ENCODE measurements at regions not wholly inside any gene's neighbourhood (a gene's known extent, or its start where the extent isn't known, plus 50 kb on each side); places are given as distances from the start of the nearest gene placed in this dataset.

DNA sequence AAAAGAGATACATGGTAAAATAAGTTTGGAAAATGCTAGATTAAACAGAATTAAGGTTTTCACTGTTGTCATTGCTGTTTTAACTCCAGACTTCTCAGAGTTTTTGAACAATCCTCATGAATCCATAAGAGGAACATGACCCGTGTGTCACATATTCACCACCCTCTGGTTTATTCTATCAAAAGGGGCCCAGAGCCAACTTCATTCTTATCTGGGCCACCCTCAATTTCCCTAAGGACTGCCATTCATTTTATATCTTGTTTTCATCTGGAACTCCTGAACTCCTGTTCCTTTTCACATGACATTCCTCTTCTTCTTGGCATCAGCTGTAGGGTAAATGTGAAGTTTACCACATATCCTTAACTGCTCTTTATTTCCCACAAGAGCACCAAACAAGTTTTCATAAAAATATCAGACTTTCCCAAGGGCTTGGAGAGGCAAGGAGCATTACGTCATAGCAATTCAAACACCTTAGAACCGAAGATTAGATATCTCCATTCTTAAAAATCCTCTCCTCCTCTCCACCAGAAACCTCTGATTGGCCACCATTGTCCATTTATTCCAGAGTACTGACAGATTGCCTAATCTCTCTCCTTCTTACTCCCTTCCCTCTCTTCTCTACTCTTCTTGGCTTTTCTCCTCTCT is 225.2 kb downstream of the SEC23A start:
- no peaks in the 10 kb centered on the region for H3K4me1 Mint-ChIP-seq (ENCODE audit: low read depth)
- H3K27me3 Mint-ChIP-seq = peaks cover 15% of the 10 kb centered on the region
- H3K9me3 Mint-ChIP-seq = no peaks in the 10 kb centered on the region
- no peak overlapping the region for H3K4me3 Mint-ChIP-seq
- H3K27ac Mint-ChIP-seq = no peak overlapping the region
- H3K36me3 Mint-ChIP-seq (ENCODE audit: low read depth) = no peaks in the 10 kb centered on the region
- no peak for DNase-seq

- Mint-ChIP-seq H3K4me1 (ENCODE audit: low read depth) (no peaks in the 10 kb centered on the region), H3K27ac (no peak overlapping the region), H3K36me3 (ENCODE audit: low read depth) (no peaks in the 10 kb centered on the region), H3K27me3 (peaks cover 10% of the 10 kb centered on the region), H3K9me3 (no peaks in the 10 kb centered on the region), H3K4me3 (no peak overlapping the region)
- DNase-seq = no peak
Observed at GRCh38 chr14:38874721-38875120, 228.3 kb downstream of the SEC23A start.

- no peaks in the 10 kb centered on the region for H3K4me1 Mint-ChIP-seq (ENCODE audit: low read depth)
Observed at GRCh38 chr14:38873941-38874612, 229.0 kb downstream of the SEC23A start.

GRCh38 chr14:38870296-38870836 is 232.7 kb downstream of the SEC23A start:
- no peaks in the 10 kb centered on the region for H3K4me1 Mint-ChIP-seq (ENCODE audit: low read depth)
- no peak overlapping the region for H3K27ac Mint-ChIP-seq
- no peak for DNase-seq
- H3K36me3 Mint-ChIP-seq (ENCODE audit: low read depth) = no peaks in the 10 kb centered on the region
- H3K4me3 Mint-ChIP-seq = no peak overlapping the region
- H3K27me3 Mint-ChIP-seq = no peaks in the 10 kb centered on the region
- H3K9me3 Mint-ChIP-seq = no peaks in the 10 kb centered on the region

More at GRCh38 chr14:38873941-38874612, 229.0 kb downstream of the SEC23A start:
- Mint-ChIP-seq H3K27ac (no peak overlapping the region), H3K4me3 (no peak overlapping the region), H3K27me3 (peaks cover 8% of the 10 kb centered on the region), H3K36me3 (ENCODE audit: low read depth) (no peaks in the 10 kb centered on the region), H3K9me3 (no peaks in the 10 kb centered on the region)
- DNase-seq = no peak

DNA sequence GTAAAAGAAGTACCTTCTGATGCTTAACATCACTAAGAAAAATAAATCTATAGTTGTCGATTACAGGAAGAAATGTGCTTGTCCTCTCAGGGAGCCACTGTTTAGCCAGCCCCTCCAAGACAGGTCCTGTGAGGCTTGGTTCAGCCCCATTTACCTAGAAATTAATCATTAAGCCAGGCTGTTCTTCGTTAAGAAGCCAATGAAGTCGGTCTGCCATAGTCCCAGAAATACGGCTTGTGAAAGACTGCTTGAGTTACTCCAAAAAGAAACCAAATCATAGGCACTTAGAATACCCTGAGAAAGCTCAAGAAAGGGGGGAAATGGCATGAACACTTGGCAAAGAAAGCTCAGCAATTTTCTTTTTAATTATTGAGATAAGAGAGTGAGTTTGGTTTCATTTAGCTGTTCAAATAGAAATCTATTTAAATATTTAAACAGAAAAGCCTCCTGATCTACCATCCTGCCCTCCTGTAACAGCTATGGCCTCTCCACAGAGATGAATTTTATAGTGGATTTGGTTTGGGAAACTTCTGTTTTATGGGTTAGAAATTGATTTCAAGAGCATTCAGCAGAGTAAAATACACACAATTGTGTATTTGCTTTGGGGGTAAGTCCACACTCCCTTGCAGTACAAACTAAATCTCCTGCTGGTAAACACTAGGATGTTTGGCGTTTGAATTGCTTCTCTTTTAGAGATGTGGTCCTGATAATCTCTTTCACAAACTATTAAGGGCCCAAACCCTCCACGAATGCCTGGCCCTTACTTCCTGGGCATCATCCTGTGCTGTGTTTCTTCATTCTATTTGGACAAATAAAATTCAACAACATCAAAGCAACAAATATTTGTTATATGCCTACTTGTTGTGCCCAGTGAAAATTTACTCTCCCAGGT is 234.4 kb downstream of the SEC23A start:
- no peak overlapping the region for H3K4me3 Mint-ChIP-seq
- H3K36me3 Mint-ChIP-seq (ENCODE audit: low read depth) = no peaks in the 10 kb centered on the region
- no peak overlapping the region for H3K27ac Mint-ChIP-seq
- no peak for DNase-seq
- peaks cover 6% of the 10 kb centered on the region for H3K27me3 Mint-ChIP-seq
- H3K4me1 Mint-ChIP-seq (ENCODE audit: low read depth) = no peaks in the 10 kb centered on the region
- peaks cover 2% of the 10 kb centered on the region for H3K9me3 Mint-ChIP-seq

- no peaks in the 10 kb centered on the region for H3K36me3 Mint-ChIP-seq (ENCODE audit: low read depth)
- H3K27me3 Mint-ChIP-seq = peaks cover 6% of the 10 kb centered on the region
- H3K9me3 Mint-ChIP-seq = peaks cover 2% of the 10 kb centered on the region
- H3K27ac Mint-ChIP-seq = no peak overlapping the region
- H3K4me1 Mint-ChIP-seq (ENCODE audit: low read depth) = no peaks in the 10 kb centered on the region
- peak; percentile 38 for DNase-seq
- H3K4me3 Mint-ChIP-seq = no peak overlapping the region
Observed at GRCh38 chr14:38867561-38868150, 235.4 kb downstream of the SEC23A start.

- Mint-ChIP-seq H3K9me3 (peaks cover 2% of the 10 kb centered on the region), H3K36me3 (ENCODE audit: low read depth) (no peaks in the 10 kb centered on the region)
- DNase-seq = no peak
Observed at GRCh38 chr14:38866461-38866860, 236.6 kb downstream of the SEC23A start.

DNA sequence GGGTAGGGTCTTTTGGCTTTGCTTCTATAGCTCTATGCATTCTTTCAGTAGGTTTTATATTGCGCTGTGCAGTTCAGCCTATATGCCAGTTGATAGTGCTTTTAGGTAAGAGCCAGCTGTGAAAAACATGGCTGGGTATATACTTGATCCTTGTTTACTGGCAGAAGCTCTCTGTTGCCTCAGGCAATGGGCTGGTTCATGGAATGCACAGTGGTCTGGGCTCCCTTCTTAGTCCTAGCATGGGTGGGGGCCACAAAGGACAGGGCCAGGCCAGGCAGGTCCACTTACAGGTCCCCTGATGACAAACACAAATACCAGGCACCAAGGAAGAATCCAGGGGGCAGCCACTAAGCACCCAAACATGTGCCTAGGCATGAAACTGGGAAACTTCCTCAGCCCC is 240.7 kb downstream of the SEC23A start:
- no peak for DNase-seq
- Mint-ChIP-seq H3K4me3 (no peak overlapping the region), H3K36me3 (ENCODE audit: low read depth) (no peaks in the 10 kb centered on the region), H3K4me1 (ENCODE audit: low read depth) (no peaks in the 10 kb centered on the region), H3K27ac (no peak overlapping the region), H3K27me3 (peaks cover 8% of the 10 kb centered on the region), H3K9me3 (peaks cover 2% of the 10 kb centered on the region)

More at GRCh38 chr14:38866461-38866860, 236.6 kb downstream of the SEC23A start:
- no peak overlapping the region for H3K4me3 Mint-ChIP-seq
- H3K4me1 Mint-ChIP-seq (ENCODE audit: low read depth) = no peaks in the 10 kb centered on the region
- no peak overlapping the region for H3K27ac Mint-ChIP-seq
- peaks cover 7% of the 10 kb centered on the region for H3K27me3 Mint-ChIP-seq

GRCh38 chr14:38860530-38860929 is 242.5 kb downstream of the SEC23A start:
- H3K4me3 Mint-ChIP-seq = no peak overlapping the region
- no peaks in the 10 kb centered on the region for H3K4me1 Mint-ChIP-seq (ENCODE audit: low read depth)
- H3K27ac Mint-ChIP-seq = no peak overlapping the region
- H3K9me3 Mint-ChIP-seq = peaks cover 2% of the 10 kb centered on the region
- H3K36me3 Mint-ChIP-seq (ENCODE audit: low read depth) = no peaks in the 10 kb centered on the region
- no peak for DNase-seq
- H3K27me3 Mint-ChIP-seq = peaks cover 8% of the 10 kb centered on the region

DNA sequence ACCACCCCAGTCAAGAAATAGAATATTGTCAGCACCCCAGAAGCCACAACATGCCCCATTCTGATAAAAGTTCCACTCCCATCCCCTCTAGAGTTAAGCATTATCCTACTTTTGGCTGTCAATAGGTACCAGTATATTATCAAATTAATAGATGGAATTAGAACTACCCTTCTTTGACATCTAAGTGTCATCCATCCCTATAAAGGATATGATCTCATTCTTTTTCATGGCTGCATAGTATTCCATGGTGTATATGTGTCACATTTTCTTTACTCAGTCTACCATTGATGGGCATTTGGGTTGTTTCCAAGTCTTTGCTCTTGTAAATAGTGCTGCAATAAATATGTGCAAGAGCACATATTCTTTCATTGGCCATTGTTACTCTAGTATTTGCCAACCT is 246.2 kb downstream of the SEC23A start:
- DNase-seq = no peak
- H3K36me3 Mint-ChIP-seq (ENCODE audit: low read depth) = no peaks in the 10 kb centered on the region
- no peak overlapping the region for H3K27ac Mint-ChIP-seq
- H3K9me3 Mint-ChIP-seq = no peaks in the 10 kb centered on the region
- H3K27me3 Mint-ChIP-seq = peaks cover 2% of the 10 kb centered on the region
- H3K4me3 Mint-ChIP-seq = no peak overlapping the region
- no peaks in the 10 kb centered on the region for H3K4me1 Mint-ChIP-seq (ENCODE audit: low read depth)

DNA sequence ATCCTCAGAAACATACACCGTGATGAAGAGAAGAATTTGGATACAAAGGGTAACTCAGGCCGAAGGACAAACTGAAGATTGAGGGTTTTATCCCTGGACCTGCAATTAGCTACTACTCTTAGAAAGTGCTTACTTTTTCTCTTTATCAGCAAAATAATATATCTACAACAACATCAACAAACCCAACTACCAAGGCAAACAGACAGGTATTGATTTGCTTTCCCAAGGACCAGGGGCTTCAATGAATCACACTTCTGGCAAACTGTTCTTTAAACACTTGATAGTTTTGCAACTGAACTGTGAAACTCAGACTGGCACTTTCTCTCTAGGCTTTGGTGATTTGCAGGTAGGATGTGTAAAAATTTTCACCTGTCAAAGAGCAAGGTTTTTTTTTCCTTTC is 247.5 kb downstream of the SEC23A start:
- Mint-ChIP-seq H3K4me3 (no peak overlapping the region), H3K27ac (no peak overlapping the region), H3K27me3 (no peaks in the 10 kb centered on the region), H3K36me3 (ENCODE audit: low read depth) (no peaks in the 10 kb centered on the region), H3K4me1 (ENCODE audit: low read depth) (no peaks in the 10 kb centered on the region), H3K9me3 (no peaks in the 10 kb centered on the region)
- DNase-seq = no peak

DNA sequence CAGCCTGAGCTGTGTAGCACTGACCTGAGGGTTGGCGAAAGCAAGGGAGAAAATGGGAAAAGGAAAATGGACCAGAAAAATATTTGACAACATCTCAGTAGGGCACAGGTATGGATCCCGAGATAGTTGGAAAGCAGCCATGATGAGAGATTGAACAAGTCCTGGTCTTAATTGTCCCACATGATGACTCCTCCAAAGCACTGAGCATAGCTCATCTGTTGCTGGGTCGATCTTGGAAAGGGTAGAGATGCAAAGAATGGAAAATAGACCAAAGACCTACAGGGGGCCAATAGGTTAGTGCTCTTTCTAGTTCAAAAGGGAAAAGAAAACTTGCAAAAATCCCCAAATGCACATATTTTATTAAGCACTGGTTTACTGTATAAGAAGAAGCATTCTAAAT is 251.9 kb downstream of the SEC23A start:
- DNase-seq = no peak
- H3K27me3 Mint-ChIP-seq = no peaks in the 10 kb centered on the region
- H3K27ac Mint-ChIP-seq = no peak overlapping the region
- H3K4me3 Mint-ChIP-seq = no peak overlapping the region
- no peaks in the 10 kb centered on the region for H3K4me1 Mint-ChIP-seq (ENCODE audit: low read depth)
- no peaks in the 10 kb centered on the region for H3K9me3 Mint-ChIP-seq
- H3K36me3 Mint-ChIP-seq (ENCODE audit: low read depth) = no peaks in the 10 kb centered on the region

DNA sequence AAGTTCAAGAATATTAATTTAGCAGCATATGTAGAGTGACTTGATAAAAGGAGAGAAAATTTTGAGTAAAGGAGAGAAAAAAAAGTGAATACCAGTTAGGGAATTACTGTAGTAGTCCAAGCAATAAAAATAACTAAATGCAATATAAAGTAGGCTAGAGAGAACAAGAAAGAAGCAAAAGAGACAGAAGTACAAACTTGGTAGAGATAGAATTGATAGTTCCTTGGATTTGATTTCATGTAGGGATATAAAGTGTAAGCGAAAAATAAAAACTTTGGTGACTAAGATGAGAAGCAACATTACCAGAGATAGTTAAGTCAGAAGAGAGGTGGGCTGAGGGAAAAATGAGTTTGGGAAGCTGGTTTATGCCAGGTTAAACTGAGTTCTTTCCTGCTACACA is 252.4 kb downstream of the SEC23A start:
- no peak overlapping the region for H3K4me3 Mint-ChIP-seq

GRCh38 chr14:38848243-38848935 is 254.6 kb downstream of the SEC23A start:
- no peaks in the 10 kb centered on the region for H3K9me3 Mint-ChIP-seq
- no peak overlapping the region for H3K4me3 Mint-ChIP-seq
- H3K27ac Mint-ChIP-seq = no peak overlapping the region
- no peaks in the 10 kb centered on the region for H3K4me1 Mint-ChIP-seq (ENCODE audit: low read depth)
- H3K36me3 Mint-ChIP-seq (ENCODE audit: low read depth) = no peaks in the 10 kb centered on the region
- no peak for DNase-seq
- no peaks in the 10 kb centered on the region for H3K27me3 Mint-ChIP-seq

More for the DNA sequence above, 252.4 kb downstream of the SEC23A start:
- Mint-ChIP-seq H3K9me3 (no peaks in the 10 kb centered on the region), H3K27me3 (no peaks in the 10 kb centered on the region), H3K27ac (no peak overlapping the region), H3K4me1 (ENCODE audit: low read depth) (no peaks in the 10 kb centered on the region), H3K36me3 (ENCODE audit: low read depth) (no peaks in the 10 kb centered on the region)
- DNase-seq = no peak
